ENCODE measurements at regions not wholly inside any gene's neighbourhood (a gene's known extent, or its start where the extent isn't known, plus 50 kb on each side); places are given as distances from the start of the nearest gene placed in this dataset.

- TF ChIP-seq BRCA1 (IDR thresholded peaks at IDR 0.05), result no peak
- TF ChIP-seq BRCA1 (CRISPR knock-in tag; IDR thresholded peaks at IDR 0.05), result no peak
- no peak for TF ChIP-seq ZNF41 (CRISPR knock-in tag; conservative IDR thresholded peaks at IDR 0.05)
- TF ChIP-seq USF2 (CRISPR knock-in tag; IDR thresholded peaks at IDR 0.05), result no peak
- no peak for TF ChIP-seq RNF2 (IDR thresholded peaks at IDR 0.05)
- no peak for TF ChIP-seq RBM17 (IDR thresholded peaks at IDR 0.05; ENCODE audit: borderline replicate concordance, low read depth, low read length)
- TF ChIP-seq BRD9 (IDR thresholded peaks at IDR 0.05; ENCODE audit: low read depth, partially characterized antibody), result no peak
- TF ChIP-seq HMBOX1 (IDR thresholded peaks at IDR 0.05), result no peak
- TF ChIP-seq KDM4B (IDR thresholded peaks at IDR 0.05; ENCODE audit: borderline replicate concordance in 2 of 2, low read depth in 1 of 2), result no peak
- no peak for TF ChIP-seq PHF21A (IDR thresholded peaks at IDR 0.05; ENCODE audit: borderline replicate concordance, low read depth)
These were observed 280.9 kb upstream of the ZSWIM2 start for GRCh38 chr2:187129868-187130267.

Measured in K562 (cell line).